ENCODE measurements at regions not wholly inside any gene's neighbourhood (a gene's known extent, or its start where the extent isn't known, plus 50 kb on each side); places are given as distances from the start of the nearest gene placed in this dataset.

DNA sequence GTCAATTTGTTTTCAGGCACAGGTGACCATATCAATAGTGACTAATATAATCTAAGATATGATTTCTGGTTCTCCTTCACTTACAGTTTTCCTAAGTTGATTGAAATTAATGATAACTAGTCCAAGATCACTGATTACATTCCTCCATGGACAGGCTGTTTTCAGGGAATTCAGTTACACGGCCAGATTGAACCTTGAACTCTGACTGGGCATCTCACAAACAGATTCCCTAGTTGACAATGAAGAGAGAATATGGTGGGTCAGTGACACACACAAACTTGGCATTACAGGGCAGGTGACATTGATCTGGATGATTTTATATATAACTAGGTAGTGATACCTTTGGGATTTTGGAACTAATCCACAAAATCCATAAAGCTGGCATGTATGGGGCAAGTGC, 110.2 kb upstream of the EGR2 start:
- H2BK120ac ChIP-seq (ENCODE audit: low read depth, low read length): no peak overlapping the region
- no peak overlapping the region for H3K23ac ChIP-seq (ENCODE audit: low read length)
- no peak for DNase-seq
- H3K79me2 ChIP-seq (ENCODE audit: control insufficient read depth, insufficient read depth, low read length): no peaks in the 10 kb centered on the region
- H3K56ac ChIP-seq (ENCODE audit: low read length): no peak overlapping the region
- no peak overlapping the region for H3K4me2 ChIP-seq (ENCODE audit: low read length)
- H3K27me3 ChIP-seq (ENCODE audit: insufficient read depth, low read length, poor library complexity): no peaks in the 10 kb centered on the region
- no peaks in the 10 kb centered on the region for H3K4me1 ChIP-seq (ENCODE audit: control insufficient read depth, low read depth, low read length)
- H2BK5ac ChIP-seq (ENCODE audit: low read length): no peak overlapping the region
- no peak overlapping the region for H2BK15ac ChIP-seq (replicated peaks; ENCODE audit: low read depth)
- WGBS (ENCODE audit: extremely low coverage, insufficient coverage, low lambda C conversion rate): no CpG with 5 or more reads among the region's 1 CpG
- no peak overlapping the region for H3K9ac ChIP-seq (ENCODE audit: low read length)
- H4K8ac ChIP-seq (ENCODE audit: low read depth, low read length): no peak overlapping the region
- H3K27ac ChIP-seq (ENCODE audit: low read depth, low read length): no peak overlapping the region
- no peak overlapping the region for H4K5ac ChIP-seq (ENCODE audit: low read length)
- no peak overlapping the region for H3K4me3 ChIP-seq (ENCODE audit: low read length)
- H2AK5ac ChIP-seq (ENCODE audit: low read length): no peak overlapping the region
- H3K79me1 ChIP-seq (ENCODE audit: low read length): no peaks in the 10 kb centered on the region
- H3K36me3 ChIP-seq (ENCODE audit: control insufficient read depth, insufficient read depth, low read length): no peaks in the 10 kb centered on the region
- no peak overlapping the region for H3K18ac ChIP-seq (ENCODE audit: low read length)
- H3K4ac ChIP-seq (ENCODE audit: low read depth, low read length): no peak overlapping the region

GRCh38 chr10:62924344-62924748, 108.2 kb upstream of the EGR2 start:
- H4K5ac ChIP-seq (ENCODE audit: low read length): no peak overlapping the region
- H2BK5ac ChIP-seq (ENCODE audit: low read length): no peak overlapping the region
- H2BK120ac ChIP-seq (ENCODE audit: low read depth, low read length): no peak overlapping the region
- no peak overlapping the region for H4K8ac ChIP-seq (ENCODE audit: low read depth, low read length)
- H3K79me2 ChIP-seq (ENCODE audit: control insufficient read depth, insufficient read depth, low read length): no peaks in the 10 kb centered on the region
- no peaks in the 10 kb centered on the region for H3K79me1 ChIP-seq (ENCODE audit: low read length)
- no CpG with 5 or more reads among the region's 20 CpGs for WGBS (ENCODE audit: extremely low coverage, insufficient coverage, low lambda C conversion rate)
- H3K23ac ChIP-seq (ENCODE audit: low read length): no peak overlapping the region
- no peaks in the 10 kb centered on the region for H3K4me1 ChIP-seq (ENCODE audit: control insufficient read depth, low read depth, low read length)
- no peaks in the 10 kb centered on the region for H3K36me3 ChIP-seq (ENCODE audit: control insufficient read depth, insufficient read depth, low read length)
- H3K27me3 ChIP-seq (ENCODE audit: insufficient read depth, low read length, poor library complexity): no peaks in the 10 kb centered on the region
- H2BK15ac ChIP-seq (replicated peaks; ENCODE audit: low read depth): no peak overlapping the region
- no peak overlapping the region for H3K27ac ChIP-seq (ENCODE audit: low read depth, low read length)
- H3K4ac ChIP-seq (ENCODE audit: low read depth, low read length): no peak overlapping the region
- DNase-seq: peak; percentile 51
- H3K18ac ChIP-seq (ENCODE audit: low read length): no peak overlapping the region
- no peak overlapping the region for H3K4me3 ChIP-seq (ENCODE audit: low read length)
- H3K56ac ChIP-seq (ENCODE audit: low read length): peak overlapping the region; percentile 60
- H2AK5ac ChIP-seq (ENCODE audit: low read length): no peak overlapping the region
- no peak overlapping the region for H3K9ac ChIP-seq (ENCODE audit: low read length)
- no peak overlapping the region for H3K4me2 ChIP-seq (ENCODE audit: low read length)

DNA sequence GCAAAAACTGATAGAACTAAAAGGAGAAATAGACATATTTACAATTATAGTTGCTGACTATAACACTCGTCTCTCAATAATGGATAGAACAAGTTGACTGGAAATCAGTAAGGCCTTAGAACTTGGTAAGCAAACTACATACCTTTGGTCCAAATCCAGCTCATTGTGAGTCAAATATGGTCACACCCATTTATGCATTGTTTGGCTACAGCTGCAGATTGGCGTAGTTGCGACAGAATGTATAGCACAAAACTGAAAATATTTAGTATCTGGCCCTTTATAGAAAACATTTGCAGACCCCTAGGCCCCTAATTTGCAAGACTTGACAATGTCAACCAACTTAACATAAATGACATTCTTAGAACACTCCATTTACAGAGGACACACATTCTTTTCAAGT, 103.6 kb upstream of the EGR2 start:
- Histone ChIP-seq H3K4me1 (ENCODE audit: control insufficient read depth, low read depth, low read length) (no peaks in the 10 kb centered on the region), H2BK15ac (replicated peaks; ENCODE audit: low read depth) (no peak overlapping the region), H3K9ac (ENCODE audit: low read length) (no peak overlapping the region), H2BK120ac (ENCODE audit: low read depth, low read length) (no peak overlapping the region), H3K79me1 (ENCODE audit: low read length) (no peaks in the 10 kb centered on the region), H3K36me3 (ENCODE audit: control insufficient read depth, insufficient read depth, low read length) (no peaks in the 10 kb centered on the region), H3K4me2 (ENCODE audit: low read length) (no peak overlapping the region), H3K4ac (ENCODE audit: low read depth, low read length) (no peak overlapping the region), H3K56ac (ENCODE audit: low read length) (no peak overlapping the region), H2AK5ac (ENCODE audit: low read length) (no peak overlapping the region), H3K27me3 (ENCODE audit: insufficient read depth, low read length, poor library complexity) (no peaks in the 10 kb centered on the region), H3K23ac (ENCODE audit: low read length) (no peak overlapping the region), H4K8ac (ENCODE audit: low read depth, low read length) (no peak overlapping the region), H2BK5ac (ENCODE audit: low read length) (no peak overlapping the region), H3K18ac (ENCODE audit: low read length) (no peak overlapping the region), H3K4me3 (ENCODE audit: low read length) (no peak overlapping the region), H3K27ac (ENCODE audit: low read depth, low read length) (no peak overlapping the region), H4K5ac (ENCODE audit: low read length) (no peak overlapping the region), H3K79me2 (ENCODE audit: control insufficient read depth, insufficient read depth, low read length) (no peaks in the 10 kb centered on the region)
- no CpG with 5 or more reads among the region's 3 CpGs for WGBS (ENCODE audit: extremely low coverage, insufficient coverage, low lambda C conversion rate)
- DNase-seq: no peak

GRCh38 chr10:62917475-62918238, 101.5 kb upstream of the EGR2 start:
- Histone ChIP-seq H3K4me1 (ENCODE audit: control insufficient read depth, low read depth, low read length) (no peaks in the 10 kb centered on the region), H4K8ac (ENCODE audit: low read depth, low read length) (no peak overlapping the region), H2BK120ac (ENCODE audit: low read depth, low read length) (no peak overlapping the region), H3K18ac (ENCODE audit: low read length) (no peak overlapping the region), H2AK5ac (ENCODE audit: low read length) (no peak overlapping the region), H3K27me3 (ENCODE audit: insufficient read depth, low read length, poor library complexity) (no peaks in the 10 kb centered on the region), H3K79me2 (ENCODE audit: control insufficient read depth, insufficient read depth, low read length) (no peaks in the 10 kb centered on the region), H3K4me2 (ENCODE audit: low read length) (no peak overlapping the region), H3K4me3 (ENCODE audit: low read length) (no peak overlapping the region), H3K79me1 (ENCODE audit: low read length) (no peaks in the 10 kb centered on the region), H3K4ac (ENCODE audit: low read depth, low read length) (no peak overlapping the region), H2BK5ac (ENCODE audit: low read length) (no peak overlapping the region), H3K56ac (ENCODE audit: low read length) (no peak overlapping the region), H3K23ac (ENCODE audit: low read length) (no peak overlapping the region), H2BK15ac (replicated peaks; ENCODE audit: low read depth) (no peak overlapping the region), H4K5ac (ENCODE audit: low read length) (no peak overlapping the region), H3K27ac (ENCODE audit: low read depth, low read length) (no peak overlapping the region), H3K9ac (ENCODE audit: low read length) (no peak overlapping the region), H3K36me3 (ENCODE audit: control insufficient read depth, insufficient read depth, low read length) (no peaks in the 10 kb centered on the region)
- WGBS (ENCODE audit: extremely low coverage, insufficient coverage, low lambda C conversion rate): no CpG with 5 or more reads among the region's 9 CpGs
- no peak for DNase-seq

- Histone ChIP-seq H3K27me3 (ENCODE audit: insufficient read depth, low read length, poor library complexity) (no peaks in the 10 kb centered on the region), H4K8ac (ENCODE audit: low read depth, low read length) (no peak overlapping the region), H3K4me3 (ENCODE audit: low read length) (no peak overlapping the region), H3K18ac (ENCODE audit: low read length) (no peak overlapping the region), H3K23ac (ENCODE audit: low read length) (no peak overlapping the region), H3K4me1 (ENCODE audit: control insufficient read depth, low read depth, low read length) (no peaks in the 10 kb centered on the region), H3K79me2 (ENCODE audit: control insufficient read depth, insufficient read depth, low read length) (no peaks in the 10 kb centered on the region), H2AK5ac (ENCODE audit: low read length) (no peak overlapping the region), H2BK120ac (ENCODE audit: low read depth, low read length) (no peak overlapping the region), H3K9ac (ENCODE audit: low read length) (no peak overlapping the region), H2BK15ac (replicated peaks; ENCODE audit: low read depth) (no peak overlapping the region), H3K79me1 (ENCODE audit: low read length) (no peaks in the 10 kb centered on the region), H4K5ac (ENCODE audit: low read length) (no peak overlapping the region), H2BK5ac (ENCODE audit: low read length) (no peak overlapping the region), H3K27ac (ENCODE audit: low read depth, low read length) (no peak overlapping the region), H3K36me3 (ENCODE audit: control insufficient read depth, insufficient read depth, low read length) (no peaks in the 10 kb centered on the region), H3K4ac (ENCODE audit: low read depth, low read length) (no peak overlapping the region), H3K4me2 (ENCODE audit: low read length) (no peak overlapping the region), H3K56ac (ENCODE audit: low read length) (no peak overlapping the region)
- DNase-seq: no peak
- WGBS (ENCODE audit: extremely low coverage, insufficient coverage, low lambda C conversion rate): no CpG with 5 or more reads among the region's 1 CpG
Observed at GRCh38 chr10:62916141-62916603, 100.0 kb upstream of the EGR2 start.

GRCh38 chr10:62915158-62915557, 99.0 kb upstream of the EGR2 start:
- Histone ChIP-seq H3K56ac (ENCODE audit: low read length) (no peak overlapping the region), H3K79me2 (ENCODE audit: control insufficient read depth, insufficient read depth, low read length) (no peaks in the 10 kb centered on the region), H2AK5ac (ENCODE audit: low read length) (no peak overlapping the region), H3K27ac (ENCODE audit: low read depth, low read length) (no peak overlapping the region), H2BK15ac (replicated peaks; ENCODE audit: low read depth) (no peak overlapping the region), H3K9ac (ENCODE audit: low read length) (no peak overlapping the region), H3K4ac (ENCODE audit: low read depth, low read length) (no peak overlapping the region), H4K8ac (ENCODE audit: low read depth, low read length) (no peak overlapping the region), H3K27me3 (ENCODE audit: insufficient read depth, low read length, poor library complexity) (no peaks in the 10 kb centered on the region), H2BK120ac (ENCODE audit: low read depth, low read length) (no peak overlapping the region), H3K18ac (ENCODE audit: low read length) (no peak overlapping the region), H3K79me1 (ENCODE audit: low read length) (no peaks in the 10 kb centered on the region), H3K36me3 (ENCODE audit: control insufficient read depth, insufficient read depth, low read length) (no peaks in the 10 kb centered on the region), H3K23ac (ENCODE audit: low read length) (no peak overlapping the region), H3K4me1 (ENCODE audit: control insufficient read depth, low read depth, low read length) (no peaks in the 10 kb centered on the region), H4K5ac (ENCODE audit: low read length) (no peak overlapping the region), H3K4me2 (ENCODE audit: low read length) (no peak overlapping the region), H2BK5ac (ENCODE audit: low read length) (no peak overlapping the region), H3K4me3 (ENCODE audit: low read length) (no peak overlapping the region)
- no peak for DNase-seq
